ENCODE measurements at regions not wholly inside any gene's neighbourhood (a gene's known extent, or its start where the extent isn't known, plus 50 kb on each side); places are given as distances from the start of the nearest gene placed in this dataset.

GRCh38 chr4:30844861-30845582 is 124.9 kb downstream of the PCDH7 start:
- Histone ChIP-seq H3K36me3 (ENCODE audit: insufficient read depth, low read length) (no peaks in the 10 kb centered on the region), H3K9ac (ENCODE audit: low read depth, low read length) (no peak overlapping the region), H3K9me3 (ENCODE audit: control insufficient read depth, insufficient read depth, low read length) (no peaks in the 10 kb centered on the region), H3K4me1 (ENCODE audit: insufficient read depth, low read length) (peaks cover 9% of the 10 kb centered on the region)

- Histone ChIP-seq H3K36me3 (ENCODE audit: insufficient read depth, low read length) (no peaks in the 10 kb centered on the region), H3K4me1 (ENCODE audit: insufficient read depth, low read length) (peaks cover 7% of the 10 kb centered on the region), H3K9ac (ENCODE audit: low read depth, low read length) (no peak overlapping the region), H3K9me3 (ENCODE audit: control insufficient read depth, insufficient read depth, low read length) (no peaks in the 10 kb centered on the region)
These were observed 127.0 kb downstream of the PCDH7 start for GRCh38 chr4:30847167-30847566.

- peaks cover 7% of the 10 kb centered on the region for H3K4me1 ChIP-seq (ENCODE audit: insufficient read depth, low read length)
- H3K9me3 ChIP-seq (ENCODE audit: control insufficient read depth, insufficient read depth, low read length), result no peaks in the 10 kb centered on the region
- H3K36me3 ChIP-seq (ENCODE audit: insufficient read depth, low read length), result no peaks in the 10 kb centered on the region
- no peak overlapping the region for H3K9ac ChIP-seq (ENCODE audit: low read depth, low read length)
These were observed 127.8 kb downstream of the PCDH7 start for GRCh38 chr4:30847958-30848357.

- Histone ChIP-seq H3K36me3 (ENCODE audit: insufficient read depth, low read length) (no peaks in the 10 kb centered on the region), H3K9me3 (ENCODE audit: control insufficient read depth, insufficient read depth, low read length) (no peaks in the 10 kb centered on the region), H3K9ac (ENCODE audit: low read depth, low read length) (no peak overlapping the region), H3K4me1 (ENCODE audit: insufficient read depth, low read length) (no peaks in the 10 kb centered on the region)
These were observed 134.4 kb downstream of the PCDH7 start for GRCh38 chr4:30854531-30854930.

- Histone ChIP-seq H3K9me3 (ENCODE audit: control insufficient read depth, insufficient read depth, low read length) (no peaks in the 10 kb centered on the region), H3K36me3 (ENCODE audit: insufficient read depth, low read length) (no peaks in the 10 kb centered on the region), H3K4me1 (ENCODE audit: insufficient read depth, low read length) (no peaks in the 10 kb centered on the region), H3K9ac (ENCODE audit: low read depth, low read length) (no peak overlapping the region)
These were observed 135.1 kb downstream of the PCDH7 start for GRCh38 chr4:30855232-30855631.

GRCh38 chr4:30856795-30857564 is 136.8 kb downstream of the PCDH7 start:
- Histone ChIP-seq H3K9me3 (ENCODE audit: control insufficient read depth, insufficient read depth, low read length) (no peaks in the 10 kb centered on the region), H3K36me3 (ENCODE audit: insufficient read depth, low read length) (no peaks in the 10 kb centered on the region), H3K4me1 (ENCODE audit: insufficient read depth, low read length) (no peaks in the 10 kb centered on the region), H3K9ac (ENCODE audit: low read depth, low read length) (no peak overlapping the region)

- H3K4me1 ChIP-seq (ENCODE audit: insufficient read depth, low read length), result no peaks in the 10 kb centered on the region
- H3K9ac ChIP-seq (ENCODE audit: low read depth, low read length), result no peak overlapping the region
- H3K9me3 ChIP-seq (ENCODE audit: control insufficient read depth, insufficient read depth, low read length), result no peaks in the 10 kb centered on the region
- no peaks in the 10 kb centered on the region for H3K36me3 ChIP-seq (ENCODE audit: insufficient read depth, low read length)
These were observed 140.8 kb downstream of the PCDH7 start for GRCh38 chr4:30860978-30861377.

- no peaks in the 10 kb centered on the region for H3K9me3 ChIP-seq (ENCODE audit: control insufficient read depth, insufficient read depth, low read length)
- H3K9ac ChIP-seq (ENCODE audit: low read depth, low read length), result no peak overlapping the region
- no peaks in the 10 kb centered on the region for H3K36me3 ChIP-seq (ENCODE audit: insufficient read depth, low read length)
- no peaks in the 10 kb centered on the region for H3K4me1 ChIP-seq (ENCODE audit: insufficient read depth, low read length)
These were observed 142.0 kb downstream of the PCDH7 start for GRCh38 chr4:30862196-30862595.

- Histone ChIP-seq H3K36me3 (ENCODE audit: insufficient read depth, low read length) (no peaks in the 10 kb centered on the region), H3K9ac (ENCODE audit: low read depth, low read length) (no peak overlapping the region), H3K9me3 (ENCODE audit: control insufficient read depth, insufficient read depth, low read length) (no peaks in the 10 kb centered on the region), H3K4me1 (ENCODE audit: insufficient read depth, low read length) (no peaks in the 10 kb centered on the region)
These were observed 142.9 kb downstream of the PCDH7 start for GRCh38 chr4:30863021-30863420.

- Histone ChIP-seq H3K9me3 (ENCODE audit: control insufficient read depth, insufficient read depth, low read length) (no peaks in the 10 kb centered on the region), H3K9ac (ENCODE audit: low read depth, low read length) (no peak overlapping the region), H3K4me1 (ENCODE audit: insufficient read depth, low read length) (no peaks in the 10 kb centered on the region; the same call in 1 of the 2 replicates), H3K36me3 (ENCODE audit: insufficient read depth, low read length) (no peaks in the 10 kb centered on the region)
These were observed 145.5 kb downstream of the PCDH7 start for GRCh38 chr4:30865691-30866090.

GRCh38 chr4:30866346-30866745 is 146.2 kb downstream of the PCDH7 start:
- Histone ChIP-seq H3K4me1 (ENCODE audit: insufficient read depth, low read length) (no peaks in the 10 kb centered on the region; the same call in 1 of the 2 replicates), H3K9ac (ENCODE audit: low read depth, low read length) (no peak overlapping the region), H3K9me3 (ENCODE audit: control insufficient read depth, insufficient read depth, low read length) (no peaks in the 10 kb centered on the region), H3K36me3 (ENCODE audit: insufficient read depth, low read length) (no peaks in the 10 kb centered on the region)

GRCh38 chr4:30866907-30867306 is 146.7 kb downstream of the PCDH7 start:
- Histone ChIP-seq H3K36me3 (ENCODE audit: insufficient read depth, low read length) (no peaks in the 10 kb centered on the region), H3K9ac (ENCODE audit: low read depth, low read length) (no peak overlapping the region), H3K9me3 (ENCODE audit: control insufficient read depth, insufficient read depth, low read length) (no peaks in the 10 kb centered on the region), H3K4me1 (ENCODE audit: insufficient read depth, low read length) (no peaks in the 10 kb centered on the region; the same call in 1 of the 2 replicates)

GRCh38 chr4:30867427-30867826 is 147.3 kb downstream of the PCDH7 start:
- no peaks in the 10 kb centered on the region; the same call in 1 of the 2 replicates for H3K4me1 ChIP-seq (ENCODE audit: insufficient read depth, low read length)

GRCh38 chr4:30868111-30868895 is 148.1 kb downstream of the PCDH7 start:
- H3K9me3 ChIP-seq (ENCODE audit: control insufficient read depth, insufficient read depth, low read length), result no peaks in the 10 kb centered on the region
- no peaks in the 10 kb centered on the region for H3K36me3 ChIP-seq (ENCODE audit: insufficient read depth, low read length)
- H3K4me1 ChIP-seq (ENCODE audit: insufficient read depth, low read length), result no peaks in the 10 kb centered on the region; the same call in 1 of the 2 replicates
- no peak overlapping the region for H3K9ac ChIP-seq (ENCODE audit: low read depth, low read length)

More at GRCh38 chr4:30867427-30867826, 147.3 kb downstream of the PCDH7 start:
- Histone ChIP-seq H3K36me3 (ENCODE audit: insufficient read depth, low read length) (no peaks in the 10 kb centered on the region), H3K9ac (ENCODE audit: low read depth, low read length) (no peak overlapping the region), H3K9me3 (ENCODE audit: control insufficient read depth, insufficient read depth, low read length) (no peaks in the 10 kb centered on the region)

Data from ES-I3 (cell line).